D341Med (cell line): ENCODE measurements at regions not wholly inside any gene's neighbourhood (a gene's known extent, or its start where the extent isn't known, plus 50 kb on each side); places are given as distances from the start of the nearest gene placed in this dataset.
"Not testable (repeated sequence)": the region's sequence is repeated elsewhere in the genome, so short reads cannot be mapped to it uniquely, and the experiment has no call there.

Source experiments
- DNase-seq: peaks from one replicate; pipeline ENCODE4 v3.0.0; 2012; ENCODE audit warnings: low spot score

GRCh38 chr20:25864963-25865714 is 168.5 kb upstream of the ZNF337 start:
- DNase-seq: not testable (repeated sequence)

GRCh38 chr20:25864326-25864962 is 167.8 kb upstream of the ZNF337 start:
- no peak for DNase-seq

GRCh38 chr20:25863536-25864325 is 167.1 kb upstream of the ZNF337 start:
- no peak for DNase-seq

GRCh38 chr20:25862967-25863530 is 166.4 kb upstream of the ZNF337 start:
- peak; percentile 79 for DNase-seq

GRCh38 chr20:25860531-25861150 is 164.0 kb upstream of the ZNF337 start:
- DNase-seq: no peak

GRCh38 chr20:25859649-25860530 is 163.2 kb upstream of the ZNF337 start:
- peak; percentile 74 for DNase-seq

GRCh38 chr20:25858495-25859425 is 162.1 kb upstream of the ZNF337 start:
- no peak for DNase-seq

GRCh38 chr20:25857091-25857788 is 160.6 kb upstream of the ZNF337 start:
- DNase-seq: not testable (repeated sequence)

GRCh38 chr20:25856256-25856884 is 159.7 kb upstream of the ZNF337 start:
- DNase-seq: no peak

GRCh38 chr20:25855451-25856156 is 159.0 kb upstream of the ZNF337 start:
- DNase-seq: not testable (repeated sequence)

- DNase-seq: not testable (repeated sequence)
Observed at GRCh38 chr20:25854666-25855065, 158.0 kb upstream of the ZNF337 start.

GRCh38 chr20:25853718-25854388 is 157.2 kb upstream of the ZNF337 start:
- DNase-seq: peak; percentile 43

- DNase-seq: not testable (repeated sequence)
Observed at GRCh38 chr20:25852968-25853717, 156.5 kb upstream of the ZNF337 start.

- not testable (repeated sequence) for DNase-seq
Observed at GRCh38 chr20:25850133-25850532, 153.5 kb upstream of the ZNF337 start.

- no peak for DNase-seq
Observed at GRCh38 chr20:25848222-25848621, 151.6 kb upstream of the ZNF337 start.

GRCh38 chr20:25844640-25845039 is 148.0 kb upstream of the ZNF337 start:
- DNase-seq: not testable (repeated sequence)

- not testable (repeated sequence) for DNase-seq
Observed at GRCh38 chr20:25813511-25813910, 116.9 kb upstream of the ZNF337 start.
